Neuronal stem cell (in vitro differentiated cells): ENCODE measurements at regions not wholly inside any gene's neighbourhood (a gene's known extent, or its start where the extent isn't known, plus 50 kb on each side); places are given as distances from the start of the nearest gene placed in this dataset.

Experiments used
- DNase-seq: peaks from one replicate; pipeline ENCODE4 v3.0.0-alpha.2; 2013; ENCODE audit warnings: low spot score
- H2AFZ ChIP-seq: one replicate; pipeline ENCODE4 v1.6.1; 2013; ENCODE audit warnings: mild to moderate bottlenecking, low read length, inconsistent platforms
- H2AK5ac ChIP-seq: 2 replicates; pipeline ENCODE4 v1.6.1; 2013; ENCODE audit warnings: low read depth, mild to moderate bottlenecking, inconsistent platforms, low read length, moderate library complexity, mixed read lengths
- H2BK120ac ChIP-seq: 2 replicates; pipeline ENCODE4 v1.6.1; 2013; ENCODE audit warnings: low read depth, mild to moderate bottlenecking, inconsistent platforms, low read length, moderate library complexity, mixed read lengths
- H2BK12ac ChIP-seq: one replicate; pipeline ENCODE4 v1.6.1; 2013; ENCODE audit warnings: low read length, inconsistent platforms
- H2BK15ac ChIP-seq: 2 replicates; pipeline ENCODE4 v1.6.1; 2013; ENCODE audit warnings: mild to moderate bottlenecking, low read length, inconsistent platforms, mixed read lengths
- H2BK5ac ChIP-seq: one replicate; pipeline ENCODE4 v1.6.1; 2013; ENCODE audit warnings: inconsistent platforms, mild to moderate bottlenecking, low read length, moderate library complexity
- H3K14ac ChIP-seq: one replicate; pipeline ENCODE4 v1.6.1; 2013; ENCODE audit warnings: low read length, inconsistent platforms
- H3K18ac ChIP-seq: 2 replicates; pipeline ENCODE4 v1.6.1; 2013; ENCODE audit warnings: low read length, inconsistent platforms
- H3K23ac ChIP-seq: 2 replicates; pipeline ENCODE4 v1.6.1; 2013; ENCODE audit warnings: low read depth, mild to moderate bottlenecking, mixed read lengths, low read length, inconsistent platforms; ENCODE audit not compliant: poor library complexity
- H3K27ac ChIP-seq: replicated peaks from 3 replicates; pipeline ENCODE4 v1.5.1; 2013; ENCODE audit warnings: low read length, inconsistent platforms
- H3K27me3 ChIP-seq, 3 experiments: 2 replicates each; pipeline ENCODE4 v1.6.1; 2013; ENCODE audit warnings: low read length in 3 of 3, mild to moderate bottlenecking in 2 of 3, inconsistent platforms in 1 of 3, low read depth in 1 of 3, mixed read lengths in 1 of 3, moderate library complexity in 1 of 3; ENCODE audit not compliant: control insufficient read depth in 3 of 3, insufficient read depth in 3 of 3
- H3K36me3 ChIP-seq, 2 donors: replicated peaks in 1 of 2; 2 replicates each; pipeline ENCODE4 v1.6.1; 2013; ENCODE audit warnings: low read length in 2 of 2; ENCODE audit not compliant: control insufficient read depth in 2 of 2, insufficient read depth in 2 of 2
- H3K4ac ChIP-seq: 2 replicates; pipeline ENCODE4 v1.6.1; 2013; ENCODE audit warnings: inconsistent platforms, mild to moderate bottlenecking, low read length, moderate library complexity
- H3K4me1 ChIP-seq, 2 donors: 1 replicate in 1 of 2; 2 replicates in 1 of 2; pipeline ENCODE4 v1.6.1; 2013; ENCODE audit warnings: low read length in 2 of 2, low read depth in 1 of 2; ENCODE audit not compliant: control insufficient read depth in 2 of 2, insufficient read depth in 1 of 2
- H3K4me2 ChIP-seq: one replicate; pipeline ENCODE4 v1.6.1; 2013; ENCODE audit warnings: mild to moderate bottlenecking, low read length, inconsistent platforms; ENCODE audit not compliant: insufficient read depth, poor library complexity, severe bottlenecking
- H3K4me3 ChIP-seq, 2 donors: 2 replicates each; pipeline ENCODE4 v1.5.1; 2013; ENCODE audit warnings: low read length in 2 of 2, mild to moderate bottlenecking in 2 of 2, inconsistent platforms in 1 of 2, moderate library complexity in 1 of 2
- H3K79me1 ChIP-seq: one replicate; pipeline ENCODE4 v1.6.1; 2013; ENCODE audit warnings: low read depth, mild to moderate bottlenecking, inconsistent platforms, low read length, moderate library complexity
- H3K9ac ChIP-seq: one replicate; pipeline ENCODE4 v1.6.1; 2013; ENCODE audit warnings: mild to moderate bottlenecking, low read depth, low read length, inconsistent platforms; ENCODE audit not compliant: poor library complexity
- H3K9me3 ChIP-seq, 2 donors: replicated peaks in 1 of 2; 2 replicates each; pipeline versions ENCODE3 to v1.6.1; 2013; ENCODE audit warnings: low read length in 2 of 2, mild to moderate bottlenecking in 2 of 2, inconsistent platforms in 1 of 2, low read depth in 1 of 2, mixed read lengths in 1 of 2, moderate library complexity in 1 of 2; ENCODE audit not compliant: control insufficient read depth in 2 of 2, insufficient read depth in 1 of 2
- H4K8ac ChIP-seq: one replicate; pipeline ENCODE4 v1.6.1; 2013; ENCODE audit warnings: low read depth, mild to moderate bottlenecking, inconsistent platforms, low read length, moderate library complexity
- H4K91ac ChIP-seq: one replicate; pipeline ENCODE4 v1.6.1; 2013; ENCODE audit warnings: low read length, low read depth, mild to moderate bottlenecking, inconsistent platforms; ENCODE audit not compliant: poor library complexity
- WGBS, 2 donors: extraction: QIAGEN DNeasy Blood & Tissue Kit; methylation state at CpG; one replicate each; pipeline ENCODE4 v1.1.7; 2013; ENCODE audit warnings: missing lambda C conversion rate in 2 of 2, mixed read lengths in 1 of 2; ENCODE audit not compliant: insufficient read length in 2 of 2, insufficient replicate concordance in 1 of 2; ENCODE audit errors: extremely low coverage in 2 of 2; 5-methylcytosine and 5-hydroxymethylcytosine counted together

- Histone ChIP-seq H3K27ac (no peak overlapping the region), H2BK5ac (no peak overlapping the region), H2BK15ac (no peak overlapping the region), H3K4me1 (no peaks in the 10 kb centered on the region), H2BK120ac (no peak overlapping the region), H3K9ac (no peak overlapping the region), H4K91ac (no peak overlapping the region), H3K4me3 (no peak overlapping the region), H3K79me1 (no peaks in the 10 kb centered on the region), H2BK12ac (no peak overlapping the region), H3K4ac (no peak overlapping the region), H2AFZ (peak overlapping the region; percentile 44), H3K9me3 (no peaks in the 10 kb centered on the region), H3K23ac (no peak overlapping the region), H3K18ac (no peak overlapping the region), H4K8ac (no peak overlapping the region), H3K36me3 (no peaks in the 10 kb centered on the region), H3K27me3 (no peaks in the 10 kb centered on the region), H3K14ac (no peak overlapping the region), H2AK5ac (no peak overlapping the region), H3K4me2 (no peak overlapping the region)
- DNase-seq = no peak
- no CpG with 5 or more reads among the region's 4 CpGs for WGBS, 2 donors
These were observed 814.9 kb downstream of the LRFN5 start for GRCh38 chr14:42421377-42422078.

GRCh38 chr14:42420071-42420470 lies 813.4 kb downstream of the LRFN5 start:
- no peaks in the 10 kb centered on the region for H3K9me3 ChIP-seq
- H3K18ac ChIP-seq = no peak overlapping the region
- H3K23ac ChIP-seq = no peak overlapping the region
- H2BK120ac ChIP-seq = no peak overlapping the region
- no peak overlapping the region for H2BK15ac ChIP-seq
- no peaks in the 10 kb centered on the region for H3K4me1 ChIP-seq
- H2AFZ ChIP-seq = peak overlapping the region; percentile 9
- H4K8ac ChIP-seq = no peak overlapping the region
- no peak overlapping the region for H3K9ac ChIP-seq
- H2AK5ac ChIP-seq = no peak overlapping the region
- no peak overlapping the region for H3K4me3 ChIP-seq
- H3K27ac ChIP-seq = no peak overlapping the region
- H3K4ac ChIP-seq = no peak overlapping the region
- no peak overlapping the region for H3K4me2 ChIP-seq
- H4K91ac ChIP-seq = no peak overlapping the region
- no peak for DNase-seq
- no peaks in the 10 kb centered on the region for H3K79me1 ChIP-seq
- H3K36me3 ChIP-seq = no peaks in the 10 kb centered on the region
- H2BK12ac ChIP-seq = no peak overlapping the region
- no peaks in the 10 kb centered on the region for H3K27me3 ChIP-seq
- H3K14ac ChIP-seq = no peak overlapping the region
- no peak overlapping the region for H2BK5ac ChIP-seq
- WGBS, 2 donors = no CpG with 5 or more reads among the region's 1 CpG

- no peak overlapping the region for H3K27ac ChIP-seq
- no peak overlapping the region for H2AFZ ChIP-seq
- H3K4me3 ChIP-seq = no peak overlapping the region
- H2BK120ac ChIP-seq = no peak overlapping the region
- no peaks in the 10 kb centered on the region for H3K4me1 ChIP-seq
- WGBS, 2 donors = no CpG with 5 or more reads among the region's 1 CpG
- H3K14ac ChIP-seq = no peak overlapping the region
- H3K79me1 ChIP-seq = no peaks in the 10 kb centered on the region
- no peak overlapping the region for H2BK15ac ChIP-seq
- no peak overlapping the region for H4K8ac ChIP-seq
- H2AK5ac ChIP-seq = no peak overlapping the region
- H3K18ac ChIP-seq = no peak overlapping the region
- no peaks in the 10 kb centered on the region for H3K9me3 ChIP-seq
- no peak overlapping the region for H3K4ac ChIP-seq
- H3K23ac ChIP-seq = no peak overlapping the region
- H4K91ac ChIP-seq = no peak overlapping the region
- H3K36me3 ChIP-seq = no peaks in the 10 kb centered on the region
- no peaks in the 10 kb centered on the region for H3K27me3 ChIP-seq
- H3K4me2 ChIP-seq = no peak overlapping the region
- H2BK12ac ChIP-seq = no peak overlapping the region
- no peak overlapping the region for H3K9ac ChIP-seq
- H2BK5ac ChIP-seq = no peak overlapping the region
- no peak for DNase-seq
These were observed 800.5 kb downstream of the LRFN5 start for GRCh38 chr14:42407153-42407552.

GRCh38 chr14:42391146-42391834 lies 784.6 kb downstream of the LRFN5 start:
- H3K27ac ChIP-seq = no peak overlapping the region
- DNase-seq = no peak
- H2AK5ac ChIP-seq = no peak overlapping the region
- H2BK15ac ChIP-seq = no peak overlapping the region
- no peak overlapping the region for H2BK5ac ChIP-seq
- H3K4me1 ChIP-seq = no peaks in the 10 kb centered on the region
- no peak overlapping the region for H3K14ac ChIP-seq
- H3K4me2 ChIP-seq = no peak overlapping the region
- no peak overlapping the region for H2BK120ac ChIP-seq
- H2BK12ac ChIP-seq = no peak overlapping the region
- H3K36me3 ChIP-seq = no peaks in the 10 kb centered on the region
- H3K23ac ChIP-seq = no peak overlapping the region
- no peak overlapping the region for H4K8ac ChIP-seq
- no peak overlapping the region for H3K18ac ChIP-seq
- no peaks in the 10 kb centered on the region for H3K27me3 ChIP-seq
- no peak overlapping the region for H3K9ac ChIP-seq
- H3K9me3 ChIP-seq = no peaks in the 10 kb centered on the region
- no peak overlapping the region for H3K4ac ChIP-seq
- no peak overlapping the region for H3K4me3 ChIP-seq
- H4K91ac ChIP-seq = no peak overlapping the region
- no CpG with 5 or more reads among the region's 3 CpGs for WGBS, 2 donors
- H2AFZ ChIP-seq = no peak overlapping the region
- no peaks in the 10 kb centered on the region for H3K79me1 ChIP-seq
